SKM-1 treated with dmso at 0.1 percent for 144 hours (cell line): ENCODE measurements at regions not wholly inside any gene's neighbourhood (a gene's known extent, or its start where the extent isn't known, plus 50 kb on each side); places are given as distances from the start of the nearest gene placed in this dataset.

Experiments
- DNase-seq: peaks from one replicate; lab custom pipeline; 2025; ENCODE audit not compliant: unreplicated experiment; lab: John Stamatoyannopoulos, UW

DNA sequence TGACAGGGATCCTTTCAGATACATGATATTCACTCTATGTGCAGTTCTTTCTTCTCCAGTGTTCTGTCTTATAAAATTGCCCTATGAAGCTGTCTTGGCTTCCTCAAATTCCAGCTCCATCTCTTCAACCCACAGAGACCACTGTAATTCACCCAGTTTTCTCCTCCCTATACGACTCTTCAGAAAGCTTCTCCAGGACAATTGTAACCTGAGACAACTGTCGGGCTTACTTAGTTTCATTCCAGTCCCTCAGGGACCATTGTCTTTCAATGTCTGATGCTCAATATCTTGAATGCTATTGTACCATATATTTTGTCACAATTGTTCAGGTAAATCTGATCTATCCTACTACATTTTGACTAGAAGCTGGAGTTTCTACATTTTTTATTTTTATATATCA lies 345.3 kb downstream of the RPL10L start:
- DNase-seq, result no peak

DNA sequence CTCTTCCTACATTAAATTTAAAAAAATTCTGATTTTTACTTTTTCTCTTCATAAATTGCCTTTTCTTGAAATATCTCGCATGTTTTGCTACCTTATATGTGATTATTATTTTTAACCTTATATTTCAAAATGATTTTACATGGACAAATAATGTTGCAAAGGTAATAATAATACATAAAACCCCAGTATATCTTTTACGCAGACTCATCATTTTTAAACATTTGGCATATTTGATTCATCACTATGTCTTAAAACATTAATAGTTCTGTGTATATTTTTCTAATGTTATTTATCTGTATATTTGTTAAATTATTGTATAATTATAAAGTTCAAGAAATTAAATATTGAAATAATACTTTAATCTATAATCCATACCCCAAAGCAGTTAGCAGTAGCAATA lies 350.8 kb downstream of the RPL10L start:
- DNase-seq, result no peak

DNA sequence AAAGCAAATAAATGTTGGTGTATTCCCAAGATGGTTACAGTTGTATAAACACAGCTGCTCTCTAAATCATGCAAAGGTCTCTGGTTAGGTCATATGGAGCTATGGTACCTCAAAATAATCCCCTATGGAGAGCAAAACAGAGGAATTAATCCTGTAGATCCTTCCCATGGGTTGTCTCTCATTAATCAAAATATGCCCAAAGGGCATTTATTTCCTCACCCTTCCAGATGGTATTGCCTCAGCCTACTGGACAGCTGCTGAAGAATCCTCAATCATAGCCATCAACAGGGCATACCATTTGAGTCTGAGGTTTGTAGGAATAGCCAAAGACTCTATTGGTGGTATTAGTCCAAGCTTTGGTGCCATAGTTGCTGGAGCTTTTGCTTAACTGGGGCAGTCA lies 360.9 kb downstream of the RPL10L start:
- no peak for DNase-seq

DNA sequence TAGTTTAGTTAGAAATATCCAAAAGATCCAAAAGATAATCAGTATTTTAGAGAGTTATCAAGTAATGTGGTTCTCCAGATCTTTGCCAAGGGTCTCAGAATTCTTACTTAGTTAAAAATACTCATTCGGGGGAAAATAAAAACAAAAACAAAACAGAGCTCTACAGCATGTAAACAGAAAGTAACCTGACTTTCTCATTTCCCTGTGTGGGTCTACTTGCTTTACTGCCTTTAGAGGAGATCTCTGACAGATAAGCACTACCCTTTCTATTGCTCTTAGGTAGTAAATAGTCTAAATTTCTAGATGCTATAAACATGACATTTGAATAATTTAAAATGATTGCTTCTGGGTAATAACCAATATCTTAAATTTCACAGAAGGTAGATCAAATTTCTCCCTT lies 371.8 kb downstream of the RPL10L start:
- no peak for DNase-seq

DNA sequence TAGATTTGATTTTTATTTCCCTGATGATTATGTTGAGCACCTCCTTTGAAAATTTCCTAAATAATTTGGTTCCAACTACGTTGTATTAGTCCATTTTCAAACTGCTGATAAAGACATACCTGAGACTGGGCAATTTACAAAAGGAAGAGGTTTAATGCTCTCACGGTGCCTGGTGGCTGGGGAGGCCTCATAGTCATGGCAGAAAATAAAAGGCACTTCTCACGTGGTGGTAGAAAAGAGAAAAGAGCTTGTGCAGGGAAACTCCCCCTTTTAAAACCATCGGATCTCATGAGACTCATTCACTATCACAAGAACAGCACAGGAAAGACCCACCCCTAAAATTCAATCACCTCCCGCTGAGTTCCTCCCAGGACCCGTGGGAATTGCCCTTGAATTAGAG lies 372.3 kb downstream of the RPL10L start:
- DNase-seq, result no peak

DNA sequence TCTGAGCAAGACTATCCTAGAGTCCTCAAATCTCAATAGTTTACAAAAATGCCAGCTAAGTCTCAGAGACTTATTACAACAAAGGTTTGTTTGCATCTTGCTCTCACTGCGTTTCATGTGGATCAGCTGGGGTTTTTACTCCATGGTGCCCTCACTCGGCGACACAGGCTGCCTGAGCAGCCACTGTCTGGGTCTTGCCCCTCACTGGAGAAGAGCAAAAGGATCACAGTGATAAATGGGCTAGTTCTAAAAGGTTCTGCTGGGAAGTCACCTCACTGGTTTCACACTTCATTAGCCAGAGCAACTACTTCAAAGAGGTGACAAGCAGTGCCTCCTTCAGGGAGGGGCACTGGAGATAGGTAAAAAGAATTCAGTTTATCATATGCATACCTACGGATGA lies 392.0 kb downstream of the RPL10L start:
- DNase-seq, result no peak

DNA sequence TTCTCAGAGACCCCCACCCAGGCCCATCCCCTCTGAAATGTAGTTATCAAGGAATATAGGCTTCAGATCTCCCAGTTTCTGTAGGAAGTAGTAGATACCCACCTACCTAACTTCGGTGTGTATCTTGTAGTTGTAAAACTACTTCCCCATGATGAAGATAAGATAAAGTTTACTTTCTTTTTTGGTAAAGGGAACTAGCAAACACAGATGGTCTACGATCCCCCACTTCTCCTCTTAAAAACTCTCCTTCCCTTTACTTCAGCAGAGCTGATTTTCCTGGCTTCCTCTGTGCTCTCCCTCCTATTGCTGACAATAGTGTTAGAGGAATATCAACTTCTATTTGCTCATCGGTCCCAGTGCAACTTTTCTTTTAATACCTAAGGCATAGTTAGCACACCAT lies 395.2 kb downstream of the RPL10L start:
- no peak for DNase-seq

DNA sequence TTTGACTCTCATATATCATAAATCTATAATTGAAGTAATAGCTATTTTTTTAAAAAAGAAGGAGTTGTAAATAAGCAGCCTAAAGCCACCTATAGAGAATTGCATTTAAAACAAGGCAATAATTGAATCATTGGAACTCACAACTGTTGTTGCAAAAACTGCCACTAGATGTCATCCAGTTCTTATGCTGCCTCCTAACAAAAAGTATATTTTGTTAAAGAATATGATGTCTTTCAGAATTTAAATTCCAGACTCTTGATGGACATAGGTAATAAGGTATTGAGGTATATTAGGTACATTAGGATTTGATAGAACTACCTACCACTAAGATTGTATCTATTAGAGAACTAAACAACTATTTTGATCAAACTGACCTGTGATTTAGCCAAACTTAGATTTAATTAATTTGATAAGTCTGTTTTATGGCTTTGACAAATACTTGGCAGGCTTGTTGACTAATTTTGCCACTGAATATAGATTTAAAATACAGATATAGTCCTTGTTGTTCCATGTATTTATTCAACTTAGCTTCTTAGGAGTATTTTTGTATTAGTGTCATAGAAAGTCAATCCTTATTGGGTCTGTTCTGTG lies 401.4 kb downstream of the RPL10L start:
- DNase-seq, result no peak

DNA sequence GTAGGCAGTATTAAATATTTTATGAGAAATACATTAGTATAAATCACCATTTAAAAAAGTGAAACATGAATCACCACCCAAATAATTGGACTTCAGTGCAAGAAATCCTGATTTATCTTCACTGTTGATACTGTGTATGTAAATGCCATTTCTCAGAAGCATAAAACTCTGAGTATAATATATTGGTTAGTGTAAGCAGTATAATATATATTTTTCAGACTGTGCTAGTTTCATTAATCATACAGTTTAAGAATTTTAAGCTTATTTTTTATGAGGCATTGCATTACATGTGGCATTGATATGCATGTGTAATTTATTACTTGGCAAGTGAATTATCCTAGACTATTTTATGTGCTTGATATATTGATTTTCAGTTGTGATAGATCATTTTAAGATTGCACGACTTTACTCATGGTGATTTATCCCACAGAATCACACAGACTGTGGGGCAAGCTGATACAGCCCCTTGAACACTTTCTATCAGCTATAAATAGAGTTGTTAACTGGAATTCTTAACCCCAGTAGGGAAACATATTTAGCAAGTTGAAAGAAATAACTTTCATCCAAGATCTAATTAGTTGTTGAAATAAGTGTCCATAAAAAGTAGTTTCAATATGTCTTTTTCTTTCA lies 403.5 kb downstream of the RPL10L start:
- DNase-seq, result no peak

DNA sequence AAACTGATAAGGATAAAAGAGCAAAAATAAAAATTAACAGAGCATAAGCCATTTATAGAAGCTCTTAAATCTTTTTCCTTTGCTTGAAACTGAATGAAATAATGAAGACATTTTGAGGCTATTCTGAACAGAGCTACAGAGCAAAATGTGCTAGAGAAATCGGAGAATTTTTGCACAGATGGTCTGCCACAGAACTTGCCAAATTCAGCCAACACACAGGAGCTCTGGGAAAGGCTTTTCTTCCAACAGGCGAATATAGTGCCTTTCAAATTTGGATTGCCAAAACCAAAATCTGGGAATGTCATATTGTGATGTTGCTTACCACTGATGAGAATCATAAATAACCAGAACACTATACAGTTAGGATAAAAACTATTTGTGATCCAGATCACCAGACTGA lies 406.3 kb downstream of the RPL10L start:
- no peak for DNase-seq

DNA sequence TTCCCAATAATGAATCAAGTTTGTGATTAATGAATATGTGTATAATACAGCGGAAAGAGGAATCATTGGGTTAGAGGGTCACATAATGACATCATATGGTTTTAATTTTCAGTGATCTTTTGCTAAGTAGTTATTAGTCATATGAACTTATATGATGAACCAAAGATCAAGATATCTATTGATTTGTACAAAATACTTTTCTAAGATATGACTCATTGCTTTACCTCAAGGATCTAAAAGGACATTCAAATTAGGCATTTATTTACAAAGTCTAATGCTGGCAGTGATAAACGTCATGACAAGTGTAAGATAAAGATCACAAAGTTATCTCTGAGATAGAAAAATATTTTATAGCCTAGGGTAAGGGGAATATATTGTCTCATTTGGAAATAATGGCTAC lies 417.8 kb downstream of the RPL10L start:
- no peak for DNase-seq

DNA sequence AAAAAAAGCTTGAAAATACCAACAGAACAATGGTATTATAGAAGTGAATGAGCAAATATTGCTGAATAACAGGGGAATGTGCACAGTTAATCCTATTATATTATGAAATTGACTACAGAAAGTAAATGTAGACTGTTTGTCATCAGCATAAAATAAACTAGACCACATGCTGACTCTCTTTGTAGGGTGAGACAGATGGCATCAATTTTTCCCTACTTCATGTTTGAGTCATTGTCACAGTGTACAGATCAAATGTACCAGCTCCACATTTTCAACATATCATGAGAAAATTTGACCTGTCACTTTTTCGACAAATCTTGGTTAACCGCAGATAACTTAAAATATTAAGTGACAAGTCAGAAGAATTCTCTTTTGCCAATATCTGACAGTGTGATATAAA lies 421.0 kb downstream of the RPL10L start:
- DNase-seq, result no peak

DNA sequence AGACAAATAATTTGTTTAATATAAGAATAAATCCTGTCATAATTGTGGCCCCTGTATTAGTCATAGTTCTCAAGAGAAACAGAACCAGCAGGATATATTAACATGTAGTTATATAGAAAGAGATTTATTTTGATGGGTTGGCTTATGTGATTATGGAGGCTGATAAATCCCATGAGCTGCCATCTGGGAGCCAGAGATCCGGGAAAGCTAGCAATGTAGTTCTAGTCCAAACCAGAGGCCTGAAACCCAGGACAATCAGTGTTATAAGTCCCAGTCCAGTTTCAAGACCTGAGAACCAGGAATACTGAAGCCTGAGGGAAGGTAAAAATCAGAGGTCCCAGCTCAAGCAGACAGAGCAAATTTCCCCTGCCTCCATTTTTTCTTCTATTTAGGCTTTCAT lies 435.8 kb downstream of the RPL10L start:
- DNase-seq, result no peak

DNA sequence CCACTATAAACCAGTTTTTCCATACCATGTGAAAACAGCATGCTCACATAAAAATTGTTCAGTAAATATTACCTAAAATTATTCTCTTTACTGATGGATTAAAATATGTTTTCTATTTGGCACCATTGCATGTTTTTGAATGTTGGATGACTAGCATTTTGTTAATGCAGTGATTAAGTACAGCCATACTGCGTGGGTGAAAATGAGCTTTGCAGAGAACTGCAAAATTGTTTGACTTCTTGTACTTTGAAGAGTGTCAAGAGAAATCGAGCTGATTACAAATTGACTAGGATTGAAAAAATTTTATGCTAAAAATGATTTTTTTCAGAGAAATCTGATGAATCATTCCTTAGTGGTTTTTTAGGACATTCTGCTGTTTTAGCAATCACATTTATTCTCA lies 452.9 kb downstream of the RPL10L start:
- no peak for DNase-seq

DNA sequence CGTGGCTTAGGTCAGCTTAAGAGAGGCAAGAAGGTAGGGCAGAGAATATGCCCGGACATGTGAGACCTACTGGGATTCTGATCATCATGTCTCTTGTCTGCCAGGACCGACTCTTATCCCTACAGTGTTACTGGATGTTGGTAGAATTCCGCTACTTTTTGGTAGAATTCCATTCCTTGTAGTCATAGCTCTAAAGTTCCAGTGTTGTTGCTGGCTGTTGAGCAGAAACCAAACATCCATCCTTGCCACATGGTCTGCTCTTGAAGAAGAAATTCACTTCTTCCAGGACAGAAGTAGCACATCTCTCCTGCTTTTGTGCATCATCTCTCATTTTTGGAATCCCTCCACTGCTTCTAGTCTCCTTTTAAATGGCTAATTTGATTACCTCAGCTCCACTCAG lies 453.7 kb downstream of the RPL10L start:
- no peak for DNase-seq
